ENCODE measurements at regions not wholly inside any gene's neighbourhood (a gene's known extent, or its start where the extent isn't known, plus 50 kb on each side); places are given as distances from the start of the nearest gene placed in this dataset.
"Not testable (repeated sequence)": the region's sequence is repeated elsewhere in the genome, so short reads cannot be mapped to it uniquely, and the experiment has no call there.

- DNase-seq: no peak
Measured at GRCh38 chr2:8554296-8554806, 127.5 kb upstream of the ID2 start.

GRCh38 chr2:8555543-8555942 is 126.3 kb upstream of the ID2 start:
- DNase-seq: no peak

GRCh38 chr2:8558096-8558495 is 123.8 kb upstream of the ID2 start:
- DNase-seq: no peak

- no peak for DNase-seq
Measured at GRCh38 chr2:8558956-8559355, 122.9 kb upstream of the ID2 start.

GRCh38 chr2:8559805-8560204 is 122.1 kb upstream of the ID2 start:
- DNase-seq: no peak

- not testable (repeated sequence) for DNase-seq
Measured at GRCh38 chr2:8561692-8562091, 120.2 kb upstream of the ID2 start.

GRCh38 chr2:8563814-8564474 is 117.9 kb upstream of the ID2 start:
- no peak for DNase-seq

GRCh38 chr2:8564475-8564874 is 117.4 kb upstream of the ID2 start:
- no peak for DNase-seq

GRCh38 chr2:8565399-8566154 is 116.3 kb upstream of the ID2 start:
- no peak for DNase-seq

- no peak for DNase-seq
Measured at GRCh38 chr2:8566155-8566670, 115.6 kb upstream of the ID2 start.

- no peak for DNase-seq
Measured at GRCh38 chr2:8566774-8567468, 114.9 kb upstream of the ID2 start.

GRCh38 chr2:8567469-8568260 is 114.2 kb upstream of the ID2 start:
- no peak for DNase-seq

- DNase-seq: no peak
Measured at GRCh38 chr2:8568543-8569302, 113.1 kb upstream of the ID2 start.

GRCh38 chr2:8569332-8569930 is 112.4 kb upstream of the ID2 start:
- no peak for DNase-seq

- DNase-seq: no peak
Measured at GRCh38 chr2:8570637-8571036, 111.2 kb upstream of the ID2 start.

GRCh38 chr2:8571301-8571791 is 110.5 kb upstream of the ID2 start:
- no peak for DNase-seq

- no peak for DNase-seq
Measured at GRCh38 chr2:8571792-8572499, 109.9 kb upstream of the ID2 start.

GRCh38 chr2:8572712-8573233 is 109.1 kb upstream of the ID2 start:
- no peak for DNase-seq

- no peak for DNase-seq
Measured at GRCh38 chr2:8573234-8573941, 108.5 kb upstream of the ID2 start.

GRCh38 chr2:8573942-8574195 is 108.0 kb upstream of the ID2 start:
- no peak for DNase-seq
